Sigmoid colon (tissue), 6 donors: ENCODE measurements at regions not wholly inside any gene's neighbourhood (a gene's known extent, or its start where the extent isn't known, plus 50 kb on each side); places are given as distances from the start of the nearest gene placed in this dataset.
A peak's percentile ranks its signal among the peaks of the same experiment; 100 is the strongest.

Experiments
- DNase-seq: peaks from one replicate; pipeline ENCODE4 v3.0.0-alpha.2; 2019
- H3K27ac ChIP-seq, 4 donors: fragments of 200-600 bp; sonication (generic); one replicate each; pipeline ENCODE4 v1.5.1; 2016 to 2019; ENCODE audit warnings: mild to moderate bottlenecking in 1 of 4
- H3K27me3 ChIP-seq, 3 donors: fragments of 200-600 bp; sonication (generic); one replicate each; pipeline ENCODE4 v1.5.1; 2019; ENCODE audit warnings: mild to moderate bottlenecking in 1 of 3
- H3K36me3 ChIP-seq, 4 donors: fragments of 200-600 bp; sonication (generic); one replicate each; pipeline ENCODE4 v1.5.1; 2016 to 2019
- H3K4me1 ChIP-seq, 4 donors: fragments of 200-600 bp; sonication (generic); one replicate each; pipeline ENCODE4 v1.5.1; 2017 to 2019
- H3K4me3 ChIP-seq, 4 donors: fragments of 200-600 bp; sonication (generic); one replicate each; pipeline ENCODE4 v1.5.1; 2017 to 2019; ENCODE audit warnings: mild to moderate bottlenecking in 2 of 4, moderate library complexity in 1 of 4
- H3K9me3 ChIP-seq, 4 donors: fragments of 200-600 bp in 3 of 4; sonication (generic) in 3 of 4; one replicate each; pipeline versions ENCODE4 v1.5.1 to v1.6.1; 2013 to 2019
- CTCF ChIP-seq, 4 experiments: fragments of 450-650 bp in 3 of 4; fragments of 200-600 bp in 1 of 4; IDR thresholded peaks; one replicate each; pipeline ENCODE4 v1.5.1; 2016 to 2019; ENCODE audit warnings: antibody characterized with exemption in 4 of 4, mild to moderate bottlenecking in 3 of 4, moderate library complexity in 2 of 4
- EP300 ChIP-seq, 4 donors: sonication (generic); formaldehyde crosslinking; IDR thresholded peaks; one replicate each; pipeline ENCODE4 v1.6.1; 2017; ENCODE audit warnings: antibody characterized with exemption in 4 of 4
- POLR2A ChIP-seq, 2 donors: fragments of 450-650 bp; IDR thresholded peaks; one replicate each; pipeline ENCODE4 v1.6.1; 2016; ENCODE audit warnings: antibody characterized with exemption in 2 of 2, mild to moderate bottlenecking in 2 of 2, moderate library complexity in 2 of 2
- POLR2AphosphoS5 ChIP-seq, 4 donors: sonication (generic); formaldehyde crosslinking; IDR thresholded peaks; one replicate each; pipeline ENCODE4 v1.6.1; 2017; ENCODE audit warnings: antibody characterized with exemption in 4 of 4
- WGBS, 2 donors: extraction: QIAGEN DNeasy Blood & Tissue Kit; methylation state at CpG; one replicate each; pipeline ENCODE4 v1.1.7; 2013; 5-methylcytosine and 5-hydroxymethylcytosine counted together
- intact Hi-C: fragments of 100-400 bp; cut with DNase I; formaldehyde crosslinking; loops from one replicate; pipeline ENCODE4 v1.15.1; 2023
- donor health status: healthy with polysubstance abuse.
- donor health status: healthy.

GRCh38 chr12:92504594-92504981 lies 198.2 kb upstream of the PLEKHG7 start:
- intact Hi-C loops = loop anchor here (5.0 to 10.0 kb wide), 2 partner anchors 58 to 360 kb away; partner anchors contain the start of gene BTG1
- 71 to 80% methylated on average over 5 of the region's 5 CpGs for WGBS, 2 donors
- peaks cover 0 to 49% (median 42%) of the 10 kb centered on the region in 4 donors for H3K4me1 ChIP-seq

GRCh38 chr12:92503971-92504593 lies 198.7 kb upstream of the PLEKHG7 start:
- intact Hi-C loops = loop anchor here (5.0 to 10.0 kb wide), 2 partner anchors 58 to 359 kb away; partner anchors contain the start of gene BTG1
- WGBS, 2 donors = 75 to 78% methylated on average over 7 of the region's 7 CpGs
- no peak for DNase-seq

More at GRCh38 chr12:92504594-92504981, 198.2 kb upstream of the PLEKHG7 start:
- TF ChIP-seq CTCF (IDR thresholded peaks at IDR 0.05) (no peak), POLR2A (IDR thresholded peaks at IDR 0.05) (no peak), EP300 (IDR thresholded peaks at IDR 0.05) (no peak), POLR2AphosphoS5 (IDR thresholded peaks at IDR 0.05) (peak in 1 of 4 donors; percentile 10)
- DNase-seq = peak; percentile 65
- Histone ChIP-seq H3K27me3 (no peaks in the 10 kb centered on the region), H3K9me3 (no peaks in the 10 kb centered on the region), H3K27ac (peak overlapping the region; percentile 71 to 81 (median 78)), H3K36me3 (no peaks in the 10 kb centered on the region), H3K4me3 (no peak overlapping the region)

GRCh38 chr12:92503029-92503931 lies 199.5 kb upstream of the PLEKHG7 start:
- Histone ChIP-seq H3K36me3 (no peaks in the 10 kb centered on the region), H3K4me3 (no peak overlapping the region), H3K27ac (peak overlapping the region; percentile 71 to 81 (median 78)), H3K27me3 (no peaks in the 10 kb centered on the region), H3K9me3 (no peaks in the 10 kb centered on the region), H3K4me1 (peaks cover 0 to 44% (median 41%) of the 10 kb centered on the region in 4 donors)
- DNase-seq = peak; percentile 66
- no peak for TF ChIP-seq POLR2A (IDR thresholded peaks at IDR 0.05)
- TF ChIP-seq CTCF (IDR thresholded peaks at IDR 0.05) = no peak
- TF ChIP-seq POLR2AphosphoS5 (IDR thresholded peaks at IDR 0.05) = peak in 3 of 4 donors; percentile 5 to 24 (median 16)
- no peak for TF ChIP-seq EP300 (IDR thresholded peaks at IDR 0.05)
- intact Hi-C loops = loop anchor here (5.0 to 10.0 kb wide), 2 partner anchors 59 to 358 kb away; partner anchors contain the start of gene BTG1
- WGBS, 2 donors = 67% methylated on average over 12 of the region's 12 CpGs

More at GRCh38 chr12:92503971-92504593, 198.7 kb upstream of the PLEKHG7 start:
- Histone ChIP-seq H3K36me3 (no peaks in the 10 kb centered on the region), H3K9me3 (no peaks in the 10 kb centered on the region), H3K27ac (peak overlapping the region; percentile 71 to 81 (median 78)), H3K4me3 (no peak overlapping the region), H3K27me3 (no peaks in the 10 kb centered on the region), H3K4me1 (peaks cover 0 to 45% (median 42%) of the 10 kb centered on the region in 4 donors)
- TF ChIP-seq CTCF (IDR thresholded peaks at IDR 0.05) (no peak), EP300 (IDR thresholded peaks at IDR 0.05) (no peak), POLR2AphosphoS5 (IDR thresholded peaks at IDR 0.05) (no peak), POLR2A (IDR thresholded peaks at IDR 0.05) (no peak)

GRCh38 chr12:92502417-92503028 lies 200.3 kb upstream of the PLEKHG7 start:
- 73 to 80% methylated on average over 3 of the region's 3 CpGs for WGBS, 2 donors
- DNase-seq = no peak
- TF ChIP-seq POLR2AphosphoS5 (IDR thresholded peaks at IDR 0.05) = no peak
- TF ChIP-seq CTCF (IDR thresholded peaks at IDR 0.05) = no peak
- no peak for TF ChIP-seq POLR2A (IDR thresholded peaks at IDR 0.05)
- TF ChIP-seq EP300 (IDR thresholded peaks at IDR 0.05) = no peak
- no peaks in the 10 kb centered on the region for H3K27me3 ChIP-seq
- H3K4me1 ChIP-seq = peaks cover 0 to 44% (median 41%) of the 10 kb centered on the region in 4 donors
- no peak overlapping the region for H3K4me3 ChIP-seq
- intact Hi-C loops = loop anchor here (5.0 to 10.0 kb wide), 2 partner anchors 60 to 358 kb away; partner anchors contain the start of gene BTG1
- no peaks in the 10 kb centered on the region for H3K36me3 ChIP-seq
- no peaks in the 10 kb centered on the region for H3K9me3 ChIP-seq
- peak overlapping the region; percentile 71 to 81 (median 78) for H3K27ac ChIP-seq
